ENCODE measurements at regions not wholly inside any gene's neighbourhood (a gene's known extent, or its start where the extent isn't known, plus 50 kb on each side); places are given as distances from the start of the nearest gene placed in this dataset.

- Histone ChIP-seq H4K20me1 (no peaks in the 10 kb centered on the region), H3K27ac (no peak overlapping the region), H3K36me3 (peaks cover 0 to 5% (median 0%) of the 10 kb centered on the region in 11 experiments; a peak in 1 of 22 replicates), H3K4me1 (no peaks in the 10 kb centered on the region), H3K4me3 (no peak overlapping the region), H3K27me3 (no peaks in the 10 kb centered on the region), H3K9me3 (replicated peaks in 1 of 11) (peaks cover 6 to 31% (median 24%) of the 10 kb centered on the region in 11 experiments), H3K4me2 (no peak overlapping the region), H3K9ac (no peak overlapping the region)
- no peak for TF ChIP-seq Cebpa-rat (IDR thresholded peaks at IDR 0.05)
Measured at GRCh38 chr13:34026308-34026707, 208.4 kb downstream of the RFC3 start.

GRCh38 chr13:34028496-34029442 is 210.8 kb downstream of the RFC3 start:
- no peaks in the 10 kb centered on the region for H3K36me3 ChIP-seq
- H3K27me3 ChIP-seq = no peaks in the 10 kb centered on the region
- TF ChIP-seq Cebpa-rat (IDR thresholded peaks at IDR 0.05) = no peak
- H3K4me1 ChIP-seq = no peaks in the 10 kb centered on the region
- no peak overlapping the region for H3K27ac ChIP-seq
- no peak overlapping the region for H3K9ac ChIP-seq
- peaks cover 0 to 19% (median 11%) of the 10 kb centered on the region in 11 experiments; a peak in 9 of 22 replicates for H3K9me3 ChIP-seq (replicated peaks in 1 of 11)
- H4K20me1 ChIP-seq = no peaks in the 10 kb centered on the region
- H3K4me3 ChIP-seq = no peak overlapping the region
- no peak overlapping the region for H3K4me2 ChIP-seq

GRCh38 chr13:34030782-34031181 is 212.8 kb downstream of the RFC3 start:
- Histone ChIP-seq H4K20me1 (no peaks in the 10 kb centered on the region), H3K4me1 (no peaks in the 10 kb centered on the region), H3K9ac (no peak overlapping the region), H3K4me2 (no peak overlapping the region), H3K27ac (no peak overlapping the region), H3K4me3 (no peak overlapping the region), H3K27me3 (no peaks in the 10 kb centered on the region), H3K36me3 (no peaks in the 10 kb centered on the region), H3K9me3 (replicated peaks in 1 of 11) (peaks cover 0 to 24% (median 14%) of the 10 kb centered on the region in 11 experiments; a peak in 11 of 22 replicates)
- no peak for TF ChIP-seq Cebpa-rat (IDR thresholded peaks at IDR 0.05)

- Histone ChIP-seq H3K27ac (no peak overlapping the region), H3K4me2 (no peak overlapping the region), H3K4me1 (no peaks in the 10 kb centered on the region), H3K36me3 (no peaks in the 10 kb centered on the region), H3K4me3 (no peak overlapping the region), H4K20me1 (no peaks in the 10 kb centered on the region), H3K27me3 (no peaks in the 10 kb centered on the region), H3K9me3 (replicated peaks in 1 of 11) (peaks cover 0 to 18% (median 10%) of the 10 kb centered on the region in 11 experiments; a peak in 11 of 22 replicates), H3K9ac (no peak overlapping the region)
- TF ChIP-seq Cebpa-rat (IDR thresholded peaks at IDR 0.05) = no peak
Measured at GRCh38 chr13:34031610-34032009, 213.7 kb downstream of the RFC3 start.

- no peak for TF ChIP-seq Cebpa-rat (IDR thresholded peaks at IDR 0.05)
- Histone ChIP-seq H3K4me1 (peaks cover 0 to 26% (median 0%) of the 10 kb centered on the region in 10 experiments; a peak in 4 of 20 replicates), H3K36me3 (no peaks in the 10 kb centered on the region), H3K27ac (no peak overlapping the region), H3K9me3 (replicated peaks in 1 of 11) (peaks cover 0 to 10% (median 6%) of the 10 kb centered on the region in 11 experiments; a peak in 7 of 22 replicates), H3K27me3 (no peaks in the 10 kb centered on the region), H3K4me3 (no peak overlapping the region), H3K4me2 (no peak overlapping the region), H3K9ac (no peak overlapping the region), H4K20me1 (no peaks in the 10 kb centered on the region)
Measured at GRCh38 chr13:34034411-34034810, 216.5 kb downstream of the RFC3 start.

- Histone ChIP-seq H3K4me1 (peaks cover 0 to 29% (median 0%) of the 10 kb centered on the region in 10 experiments; a peak in 4 of 20 replicates), H3K27me3 (no peaks in the 10 kb centered on the region), H4K20me1 (no peaks in the 10 kb centered on the region), H3K27ac (no peak overlapping the region), H3K4me2 (no peak overlapping the region), H3K4me3 (no peak overlapping the region), H3K9ac (no peak overlapping the region), H3K9me3 (replicated peaks in 1 of 11) (peaks cover 0 to 10% (median 4%) of the 10 kb centered on the region in 11 experiments; a peak in 6 of 22 replicates), H3K36me3 (no peaks in the 10 kb centered on the region)
- no peak for TF ChIP-seq Cebpa-rat (IDR thresholded peaks at IDR 0.05)
Measured at GRCh38 chr13:34035178-34035577, 217.2 kb downstream of the RFC3 start.

- Histone ChIP-seq H3K27ac (no peak overlapping the region), H3K4me1 (peaks cover 0 to 29% (median 0%) of the 10 kb centered on the region in 10 experiments; a peak in 4 of 20 replicates)
Measured at GRCh38 chr13:34035676-34036325, 217.9 kb downstream of the RFC3 start.

GRCh38 chr13:34037636-34038540 is 219.9 kb downstream of the RFC3 start:
- H3K4me2 ChIP-seq = peak overlapping the region in 2 of 11 experiments; percentile 42; a peak in 3 of 22 replicates
- no peak for TF ChIP-seq Cebpa-rat (IDR thresholded peaks at IDR 0.05)
- H3K27ac ChIP-seq = no peak overlapping the region
- H3K4me3 ChIP-seq = no peak overlapping the region
- H3K9ac ChIP-seq = no peak overlapping the region
- no peaks in the 10 kb centered on the region for H3K27me3 ChIP-seq
- H3K9me3 ChIP-seq (replicated peaks in 1 of 11) = peaks cover 0 to 10% (median 4%) of the 10 kb centered on the region in 11 experiments; a peak in 6 of 22 replicates
- H3K4me1 ChIP-seq = peaks cover 0 to 29% (median 0%) of the 10 kb centered on the region in 10 experiments; a peak in 4 of 20 replicates
- no peaks in the 10 kb centered on the region for H3K36me3 ChIP-seq
- no peaks in the 10 kb centered on the region for H4K20me1 ChIP-seq

More at GRCh38 chr13:34035676-34036325, 217.9 kb downstream of the RFC3 start:
- no peak for TF ChIP-seq Cebpa-rat (IDR thresholded peaks at IDR 0.05)
- Histone ChIP-seq H3K4me2 (no peak overlapping the region), H3K4me3 (no peak overlapping the region), H3K36me3 (no peaks in the 10 kb centered on the region), H3K9ac (no peak overlapping the region), H3K27me3 (no peaks in the 10 kb centered on the region), H3K9me3 (replicated peaks in 1 of 11) (peaks cover 0 to 10% (median 4%) of the 10 kb centered on the region in 11 experiments; a peak in 6 of 22 replicates), H4K20me1 (no peaks in the 10 kb centered on the region)
